Trophoblast cell (in vitro differentiated cells and primary cell): ENCODE measurements at regions not wholly inside any gene's neighbourhood (a gene's known extent, or its start where the extent isn't known, plus 50 kb on each side); places are given as distances from the start of the nearest gene placed in this dataset.
A peak's percentile ranks its signal among the peaks of the same experiment; 100 is the strongest.

ENCODE experiments used
- DNase-seq, 2 donors: peaks; one replicate each; pipeline ENCODE4 v3.0.0-alpha.2; 2016
- H2AFZ ChIP-seq: 2 replicates; pipeline ENCODE4 v1.6.1; 2013; ENCODE audit warnings: low read length, moderate library complexity, mild to moderate bottlenecking; ENCODE audit not compliant: insufficient read depth, poor library complexity
- H2AK5ac ChIP-seq: 2 replicates; pipeline ENCODE4 v1.6.1; 2013; ENCODE audit warnings: mild to moderate bottlenecking, low read length
- H2BK120ac ChIP-seq: 2 replicates; pipeline ENCODE4 v1.6.1; 2013; ENCODE audit warnings: low read length, mild to moderate bottlenecking, moderate library complexity; ENCODE audit not compliant: insufficient read depth, poor library complexity
- H2BK12ac ChIP-seq: 2 replicates; pipeline ENCODE4 v1.6.1; 2013; ENCODE audit warnings: mild to moderate bottlenecking, low read length, moderate library complexity
- H2BK5ac ChIP-seq: 2 replicates; pipeline ENCODE4 v1.6.1; 2013; ENCODE audit warnings: low read length, low read depth, moderate library complexity, mild to moderate bottlenecking; ENCODE audit not compliant: poor library complexity
- H3K14ac ChIP-seq: 2 replicates; pipeline ENCODE4 v1.6.1; 2013; ENCODE audit warnings: mild to moderate bottlenecking, low read length
- H3K18ac ChIP-seq: 2 replicates; pipeline ENCODE4 v1.6.1; 2013; ENCODE audit warnings: mild to moderate bottlenecking, low read length
- H3K23ac ChIP-seq: 2 replicates; pipeline ENCODE4 v1.6.1; 2013; ENCODE audit warnings: low read length
- H3K27ac ChIP-seq: 2 replicates; pipeline ENCODE4 v1.5.1; 2013; ENCODE audit warnings: low read depth, mild to moderate bottlenecking, inconsistent platforms, low read length, moderate library complexity
- H3K27me3 ChIP-seq: 2 replicates; pipeline ENCODE4 v1.6.1; 2013; ENCODE audit warnings: inconsistent platforms, mild to moderate bottlenecking, low read length, moderate library complexity; ENCODE audit not compliant: insufficient read depth
- H3K36me3 ChIP-seq, 2 experiments: 1 replicate in 1 of 2; 2 replicates in 1 of 2; pipeline ENCODE4 v1.6.1; 2013; ENCODE audit warnings: low read length in 2 of 2, mild to moderate bottlenecking in 2 of 2, moderate library complexity in 1 of 2; ENCODE audit not compliant: insufficient read depth in 2 of 2, control insufficient read depth in 1 of 2
- H3K4ac ChIP-seq: 2 replicates; pipeline ENCODE4 v1.6.1; 2013; ENCODE audit warnings: low read depth, mild to moderate bottlenecking, low read length, moderate library complexity
- H3K4me1 ChIP-seq, 2 experiments: 1 replicate in 1 of 2; 2 replicates in 1 of 2; pipeline ENCODE4 v1.6.1; 2013; ENCODE audit warnings: low read length in 2 of 2, mild to moderate bottlenecking in 2 of 2, moderate library complexity in 1 of 2; ENCODE audit not compliant: insufficient read depth in 2 of 2, control insufficient read depth in 1 of 2
- H3K4me2 ChIP-seq: 2 replicates; pipeline ENCODE4 v1.6.1; 2013; ENCODE audit warnings: inconsistent platforms, mild to moderate bottlenecking, low read length, moderate library complexity
- H3K4me3 ChIP-seq: 2 replicates; pipeline ENCODE4 v1.5.1; 2013; ENCODE audit warnings: mild to moderate bottlenecking, low read depth, low read length, inconsistent platforms
- H3K79me1 ChIP-seq: one replicate; pipeline ENCODE4 v1.6.1; 2013; ENCODE audit warnings: low read length
- H3K79me2 ChIP-seq: 2 replicates; pipeline ENCODE4 v1.6.1; 2013; ENCODE audit warnings: low read length, mild to moderate bottlenecking; ENCODE audit not compliant: control insufficient read depth, insufficient read depth, poor library complexity
- H3K9ac ChIP-seq: 2 replicates; pipeline ENCODE4 v1.6.1; 2013; ENCODE audit warnings: mild to moderate bottlenecking, low read length
- H3K9me3 ChIP-seq: 2 replicates; pipeline ENCODE4 v1.6.1; 2013; ENCODE audit warnings: low read depth, mild to moderate bottlenecking, control low read depth, inconsistent platforms, low read length; ENCODE audit not compliant: insufficient read depth
- H4K12ac ChIP-seq: 2 replicates; pipeline ENCODE4 v1.6.1; 2013; ENCODE audit warnings: low read depth, mild to moderate bottlenecking, low read length, moderate library complexity
- H4K8ac ChIP-seq: 2 replicates; pipeline ENCODE4 v1.6.1; 2013; ENCODE audit warnings: low read depth, mild to moderate bottlenecking, low read length, moderate library complexity
- H4K91ac ChIP-seq: one replicate; pipeline ENCODE4 v1.6.1; 2013; ENCODE audit warnings: low read depth, mild to moderate bottlenecking, low read length, moderate library complexity
- WGBS: extraction: QIAGEN DNeasy Blood & Tissue Kit; methylation state at CpG from one replicate; pipeline ENCODE4 v1.1.7; 2013; ENCODE audit warnings: missing lambda C conversion rate; ENCODE audit not compliant: insufficient read length, insufficient coverage; ENCODE audit errors: extremely low coverage; 5-methylcytosine and 5-hydroxymethylcytosine counted together

- Histone ChIP-seq H3K4me2 (no peak overlapping the region), H3K79me1 (no peaks in the 10 kb centered on the region), H3K9me3 (peaks cover 4% of the 10 kb centered on the region), H4K8ac (no peak overlapping the region), H2AFZ (no peak overlapping the region), H3K79me2 (no peaks in the 10 kb centered on the region), H4K91ac (no peak overlapping the region), H2BK120ac (no peak overlapping the region), H3K9ac (no peak overlapping the region), H3K23ac (no peak overlapping the region), H3K36me3 (no peaks in the 10 kb centered on the region), H3K27me3 (no peaks in the 10 kb centered on the region), H3K4ac (no peak overlapping the region), H2BK5ac (no peak overlapping the region), H3K4me1 (no peaks in the 10 kb centered on the region), H2AK5ac (no peak overlapping the region), H3K18ac (no peak overlapping the region), H2BK12ac (no peak overlapping the region), H3K14ac (no peak overlapping the region), H3K27ac (no peak overlapping the region), H3K4me3 (no peak overlapping the region), H4K12ac (no peak overlapping the region)
- no CpG with 5 or more reads among the region's 3 CpGs for WGBS
- no peak for DNase-seq
Measured at GRCh38 chr3:68129065-68129464, 474.7 kb upstream of the SUCLG2 start.

GRCh38 chr3:68123231-68123630 lies 468.8 kb upstream of the SUCLG2 start:
- H4K91ac ChIP-seq, result no peak overlapping the region
- no peak overlapping the region for H3K14ac ChIP-seq
- H3K18ac ChIP-seq, result no peak overlapping the region
- no peak overlapping the region for H2BK5ac ChIP-seq
- no peak overlapping the region for H2BK12ac ChIP-seq
- H3K4me1 ChIP-seq, result no peaks in the 10 kb centered on the region
- no peaks in the 10 kb centered on the region for H3K36me3 ChIP-seq
- H3K4me2 ChIP-seq, result no peak overlapping the region
- no peak overlapping the region for H4K8ac ChIP-seq
- H3K9me3 ChIP-seq, result peaks cover 4% of the 10 kb centered on the region
- no peak overlapping the region for H3K27ac ChIP-seq
- WGBS, result no CpG with 5 or more reads among the region's 4 CpGs
- DNase-seq, result no peak
- no peak overlapping the region for H2AK5ac ChIP-seq
- H3K9ac ChIP-seq, result no peak overlapping the region
- H3K79me1 ChIP-seq, result no peaks in the 10 kb centered on the region
- no peaks in the 10 kb centered on the region for H3K27me3 ChIP-seq
- H3K79me2 ChIP-seq, result no peaks in the 10 kb centered on the region
- no peak overlapping the region for H2AFZ ChIP-seq
- H4K12ac ChIP-seq, result no peak overlapping the region
- H3K23ac ChIP-seq, result no peak overlapping the region
- H3K4me3 ChIP-seq, result no peak overlapping the region
- no peak overlapping the region for H2BK120ac ChIP-seq
- no peak overlapping the region for H3K4ac ChIP-seq

- DNase-seq, result no peak
- H3K4me2 ChIP-seq, result no peak overlapping the region
- H3K27ac ChIP-seq, result no peak overlapping the region
- H3K4ac ChIP-seq, result no peak overlapping the region
- no peak overlapping the region for H3K9ac ChIP-seq
- no peak overlapping the region for H4K8ac ChIP-seq
- H3K36me3 ChIP-seq, result no peaks in the 10 kb centered on the region
- H3K4me3 ChIP-seq, result no peak overlapping the region
- no peak overlapping the region for H2BK5ac ChIP-seq
- H3K79me2 ChIP-seq, result no peaks in the 10 kb centered on the region
- no peaks in the 10 kb centered on the region for H3K79me1 ChIP-seq
- H3K4me1 ChIP-seq, result no peaks in the 10 kb centered on the region
- H2BK12ac ChIP-seq, result no peak overlapping the region
- no peak overlapping the region for H3K14ac ChIP-seq
- H3K27me3 ChIP-seq, result no peaks in the 10 kb centered on the region
- H4K12ac ChIP-seq, result no peak overlapping the region
- H2BK120ac ChIP-seq, result no peak overlapping the region
- no peak overlapping the region for H3K23ac ChIP-seq
- H4K91ac ChIP-seq, result no peak overlapping the region
- H2AFZ ChIP-seq, result no peak overlapping the region
- H2AK5ac ChIP-seq, result no peak overlapping the region
- WGBS, result no CpG with 5 or more reads among the region's 1 CpG
- no peaks in the 10 kb centered on the region for H3K9me3 ChIP-seq
- H3K18ac ChIP-seq, result no peak overlapping the region
Measured at GRCh38 chr3:68121287-68121686, 466.9 kb upstream of the SUCLG2 start.

GRCh38 chr3:68116580-68116979 lies 462.2 kb upstream of the SUCLG2 start:
- no peak overlapping the region for H2BK5ac ChIP-seq
- no peak for DNase-seq
- H3K27ac ChIP-seq, result no peak overlapping the region
- no peak overlapping the region for H2AK5ac ChIP-seq
- H3K18ac ChIP-seq, result no peak overlapping the region
- no peak overlapping the region for H4K91ac ChIP-seq
- H3K36me3 ChIP-seq, result no peaks in the 10 kb centered on the region
- no peak overlapping the region for H3K14ac ChIP-seq
- H2BK12ac ChIP-seq, result no peak overlapping the region
- no peaks in the 10 kb centered on the region for H3K79me1 ChIP-seq
- H3K4me2 ChIP-seq, result no peak overlapping the region
- H2AFZ ChIP-seq, result no peak overlapping the region
- no peak overlapping the region for H2BK120ac ChIP-seq
- no peak overlapping the region for H3K4me3 ChIP-seq
- H3K79me2 ChIP-seq, result no peaks in the 10 kb centered on the region
- H3K23ac ChIP-seq, result no peak overlapping the region
- no peaks in the 10 kb centered on the region for H3K27me3 ChIP-seq
- H3K4ac ChIP-seq, result no peak overlapping the region
- WGBS, result no CpG with 5 or more reads among the region's 1 CpG
- peak overlapping the region; percentile 36 for H3K9ac ChIP-seq
- H3K9me3 ChIP-seq, result no peaks in the 10 kb centered on the region
- H3K4me1 ChIP-seq, result no peaks in the 10 kb centered on the region
- H4K8ac ChIP-seq, result no peak overlapping the region
- H4K12ac ChIP-seq, result no peak overlapping the region
